Activated CD4-positive, alpha-beta T cell treated with anti-CD3 and anti-CD28 coated beads for 4 hours (primary cell): ENCODE measurements at regions not wholly inside any gene's neighbourhood (a gene's known extent, or its start where the extent isn't known, plus 50 kb on each side); places are given as distances from the start of the nearest gene placed in this dataset.
A peak's percentile ranks its signal among the peaks of the same experiment; 100 is the strongest.
"Not testable (repeated sequence)": the region's sequence is repeated elsewhere in the genome, so short reads cannot be mapped to it uniquely, and the experiment has no call there.

Experiments
- DNase-seq, 2 donors: peaks; one replicate each; pipeline ENCODE4 v3.0.0-alpha.2; 2020

GRCh38 chr9:21533597-21533996, 51.5 kb upstream of the IFNE start:
- DNase-seq = no peak

DNA sequence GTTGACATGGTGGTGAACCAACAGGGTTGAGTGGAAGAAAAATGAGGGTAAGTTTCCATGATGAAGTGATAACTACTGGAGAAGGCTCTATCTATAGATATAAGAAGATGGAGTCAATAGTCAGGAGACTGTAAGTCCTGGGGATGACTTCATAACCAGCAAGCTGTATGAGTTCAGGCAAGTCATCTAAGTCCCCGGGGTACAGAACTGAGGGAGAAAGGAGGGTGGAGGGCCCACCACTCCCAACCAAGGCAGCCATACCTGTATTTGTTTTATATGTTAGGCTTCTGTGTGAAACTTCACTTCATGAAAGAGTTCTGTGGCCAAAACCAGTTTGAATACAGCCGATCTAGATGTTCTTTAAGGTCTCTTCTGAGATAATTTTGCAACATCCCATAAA, 53.3 kb upstream of the IFNE start:
- DNase-seq = no peak

- DNase-seq = no peak
Measured at GRCh38 chr9:21542787-21543186, 60.7 kb upstream of the IFNE start.

DNA sequence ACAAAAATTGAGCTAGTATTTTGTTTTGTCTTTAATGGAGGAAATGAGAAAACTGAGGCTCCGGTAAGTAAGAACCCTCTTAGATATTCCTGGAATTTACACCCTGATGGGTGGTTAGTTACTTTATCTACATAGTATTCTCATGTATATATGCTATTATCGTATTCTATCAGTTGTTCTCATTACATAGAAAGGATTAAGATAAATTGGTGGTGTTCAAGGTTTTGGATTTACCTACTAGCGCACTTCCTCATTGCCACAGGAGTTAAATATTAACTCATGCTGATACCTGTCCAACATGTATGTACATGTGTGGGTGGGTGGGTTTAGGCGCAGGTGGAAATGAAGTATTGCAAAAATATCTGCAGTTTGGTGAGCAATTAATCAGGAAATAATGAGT, 61.1 kb upstream of the IFNE start:
- DNase-seq = no peak

- DNase-seq = not testable (repeated sequence)
Measured at GRCh38 chr9:21543816-21544215, 61.7 kb upstream of the IFNE start.

DNA sequence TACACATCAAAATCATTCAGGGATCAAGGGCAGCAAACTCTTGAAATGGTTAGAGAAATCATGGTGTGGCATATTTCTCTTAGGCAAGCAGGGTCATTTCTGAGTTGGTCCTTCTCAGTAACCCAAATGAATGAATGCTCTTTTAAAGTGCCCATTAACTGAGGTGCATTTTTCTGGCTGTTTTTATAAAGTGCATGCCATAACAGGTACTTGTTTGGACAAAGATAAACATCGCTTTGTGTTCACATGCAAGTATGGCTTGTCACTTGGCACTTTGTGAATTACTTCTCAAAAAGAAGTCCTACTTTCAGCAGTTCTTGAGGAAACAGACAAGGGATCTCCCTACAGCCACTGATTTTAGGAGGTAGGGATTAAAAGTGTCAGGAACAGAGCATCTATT, 64.8 kb upstream of the IFNE start:
- DNase-seq = no peak

- DNase-seq = no peak
Measured at GRCh38 chr9:21549251-21549765, 67.2 kb upstream of the IFNE start.

GRCh38 chr9:21549890-21550289, 67.8 kb upstream of the IFNE start:
- DNase-seq = no peak

DNA sequence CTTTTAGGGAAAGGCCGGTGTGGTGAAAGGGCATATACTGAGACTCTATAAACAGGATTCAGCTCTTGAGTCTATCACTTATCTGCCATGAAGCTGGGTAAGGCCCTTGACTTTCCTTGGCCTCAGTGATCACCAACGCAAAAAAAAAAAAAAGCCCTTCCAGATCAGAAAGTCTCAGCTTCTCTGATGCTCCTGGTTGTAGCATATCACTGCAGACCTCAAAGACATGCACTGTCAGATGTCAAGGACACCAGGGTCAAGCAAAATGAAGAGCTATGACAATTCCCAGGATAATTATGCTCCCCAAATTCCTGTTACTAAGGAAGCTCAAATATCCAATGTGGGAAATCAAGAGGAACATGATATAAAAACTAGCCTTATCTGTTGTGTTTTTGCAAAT, 68.3 kb upstream of the IFNE start:
- DNase-seq = no peak

GRCh38 chr9:21551401-21551800, 69.3 kb upstream of the IFNE start:
- DNase-seq = no peak

DNA sequence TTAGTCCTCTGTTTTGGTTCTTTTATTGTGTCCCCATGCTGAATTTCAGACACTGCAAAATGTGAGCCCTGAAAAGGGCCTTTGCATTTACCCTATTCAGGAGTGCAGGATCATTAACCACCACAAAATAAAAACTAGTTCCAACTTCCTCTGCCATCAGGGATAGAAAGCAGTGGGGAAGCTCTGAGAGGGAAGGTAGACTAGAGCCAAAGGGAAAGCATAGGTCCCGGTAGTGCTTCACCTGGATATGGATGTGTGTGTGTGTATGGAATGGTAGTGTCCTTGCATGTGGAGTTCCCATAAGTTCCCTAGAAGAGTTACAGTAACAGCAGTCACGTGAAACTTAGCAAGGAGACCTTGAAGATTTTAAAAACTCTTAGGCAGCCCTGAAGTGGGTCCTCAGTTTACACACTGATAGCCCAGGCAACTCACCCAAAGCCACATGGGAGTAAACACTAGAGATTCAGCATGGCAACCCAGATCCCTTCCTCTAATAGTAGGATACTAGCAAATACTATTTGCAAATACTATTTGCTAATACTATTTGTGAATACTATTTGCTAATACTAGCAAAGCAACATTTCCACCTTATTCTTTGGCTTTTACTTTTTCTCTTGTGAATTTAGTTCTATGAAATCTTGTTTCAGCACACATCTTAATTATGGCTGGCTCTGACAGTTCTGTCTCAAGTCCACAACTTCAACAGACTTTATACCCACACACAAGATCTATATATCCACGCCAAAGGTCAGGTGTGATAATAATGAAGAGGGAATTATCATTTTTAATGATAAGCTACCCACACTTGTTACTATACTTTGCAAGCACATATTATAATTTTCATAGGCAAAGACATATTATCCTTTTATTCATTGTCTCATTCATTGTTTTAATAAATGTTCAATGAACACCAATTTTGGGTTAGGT, 70.4 kb upstream of the IFNE start:
- DNase-seq = no peak

DNA sequence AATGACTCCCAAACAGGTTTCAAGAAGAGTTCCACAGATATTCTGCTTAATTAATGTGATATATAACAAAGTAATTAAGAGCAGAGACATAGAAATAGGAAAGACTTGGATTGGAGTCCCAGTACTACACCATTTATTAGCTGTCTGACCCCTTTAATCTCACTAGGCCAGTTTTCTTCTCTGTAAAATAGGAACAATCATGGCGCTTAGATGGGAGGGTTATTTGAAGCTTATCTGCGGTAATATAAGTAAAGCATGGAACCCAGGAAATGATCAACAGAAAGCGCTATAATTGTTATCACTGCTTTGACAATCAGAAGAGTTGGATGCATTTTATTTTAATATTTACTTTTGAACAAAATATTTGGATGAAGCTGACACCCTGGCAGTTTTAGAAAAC, 71.3 kb upstream of the IFNE start:
- DNase-seq = no peak

- DNase-seq = no peak
Measured at GRCh38 chr9:21554813-21555212, 72.7 kb upstream of the IFNE start.

GRCh38 chr9:21555911-21556310, 73.8 kb upstream of the IFNE start:
- no peak for DNase-seq

DNA sequence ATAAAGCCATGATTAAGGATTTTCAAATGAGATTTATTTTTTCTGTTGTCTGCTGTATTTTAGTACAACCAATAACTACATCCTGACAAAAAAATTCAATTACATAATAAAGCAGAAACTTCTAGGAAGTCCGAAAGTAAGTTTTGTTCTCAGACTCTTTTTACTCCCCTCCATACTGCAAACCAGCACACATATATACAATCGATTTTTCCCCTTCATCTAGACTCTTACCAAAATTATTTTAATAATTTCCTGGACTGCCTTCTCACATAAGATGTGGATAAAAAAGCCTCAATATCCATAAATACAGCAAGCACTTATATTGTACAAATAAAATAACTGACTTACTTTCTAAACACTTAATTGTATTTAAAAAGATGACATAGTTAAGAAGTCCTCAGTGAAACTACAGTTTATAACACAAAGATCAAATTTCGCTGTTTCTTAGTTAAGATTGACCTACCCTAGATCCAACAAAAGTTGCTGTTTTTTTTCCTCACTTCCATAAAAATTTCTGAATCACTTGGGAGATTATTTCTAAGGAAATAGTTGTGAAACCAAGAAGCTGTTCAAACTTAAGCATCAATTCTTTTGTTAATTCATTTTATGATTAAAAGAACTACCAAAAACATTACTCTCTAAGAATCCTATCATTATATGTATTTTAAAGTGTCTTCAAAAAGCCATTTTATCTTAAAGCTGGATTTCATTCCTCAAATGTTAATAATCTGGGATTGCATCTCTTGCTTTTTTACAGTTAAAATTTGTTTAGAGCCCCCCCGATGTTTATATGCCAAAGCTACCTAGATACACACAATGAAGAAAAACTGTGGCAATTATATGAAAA, 74.7 kb upstream of the IFNE start:
- no peak for DNase-seq

- no peak for DNase-seq
Measured at GRCh38 chr9:21557428-21557768, 75.3 kb upstream of the IFNE start.

- no peak for DNase-seq
Measured at GRCh38 chr9:21558079-21558478, 76.0 kb upstream of the IFNE start.

DNA sequence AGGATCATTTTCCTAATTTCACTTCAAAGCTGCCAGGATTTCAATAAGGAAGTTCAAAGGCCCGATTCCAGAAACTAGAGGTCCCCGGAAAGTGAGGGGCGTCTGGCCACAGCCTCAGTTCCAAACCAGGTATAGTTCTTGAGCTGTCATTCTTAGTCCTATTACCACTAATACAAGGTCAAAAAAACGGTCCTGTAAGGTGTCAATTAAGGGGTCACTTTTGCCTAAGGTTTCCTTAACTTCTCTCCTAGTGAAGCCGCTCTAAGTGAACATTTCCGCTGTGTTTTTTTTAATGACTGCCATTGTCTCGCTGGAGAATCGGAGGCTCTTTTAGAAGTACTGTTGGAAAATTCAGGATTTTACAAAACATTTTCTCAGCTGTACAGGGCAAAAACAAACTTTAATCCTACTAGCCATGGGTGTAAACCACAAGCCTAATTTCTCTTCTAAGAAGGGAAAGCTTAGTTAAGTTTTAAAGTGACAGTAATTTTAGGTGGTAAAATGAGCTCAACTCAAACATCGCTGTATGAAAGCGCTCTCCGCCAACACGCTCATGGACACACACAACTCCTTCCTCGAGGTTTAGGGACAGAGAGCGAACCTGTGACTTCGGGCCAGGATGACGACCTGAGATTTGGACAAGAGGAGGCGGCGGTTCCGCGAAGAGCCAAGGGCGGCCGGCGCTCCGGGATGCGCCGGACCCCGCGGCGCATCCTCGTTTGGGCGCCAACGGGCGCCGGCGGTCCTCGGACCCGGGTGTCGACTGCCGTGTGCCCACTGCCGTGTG, 76.7 kb upstream of the IFNE start:
- DNase-seq = peak; percentile 6 to 11

- peak; percentile 50 to 54 for DNase-seq
Measured at GRCh38 chr9:21559402-21560280, 77.5 kb upstream of the IFNE start.

GRCh38 chr9:21560281-21560745, 78.2 kb upstream of the IFNE start:
- no peak for DNase-seq

GRCh38 chr9:21561502-21561901, 79.4 kb upstream of the IFNE start:
- no peak for DNase-seq

GRCh38 chr9:21564175-21564574, 82.1 kb upstream of the IFNE start:
- no peak for DNase-seq
